Esophagus (tissue), 2 donors: ENCODE measurements at regions not wholly inside any gene's neighbourhood (a gene's known extent, or its start where the extent isn't known, plus 50 kb on each side); places are given as distances from the start of the nearest gene placed in this dataset.

ENCODE experiments used
- H3K27ac ChIP-seq, 2 donors: one replicate each; pipeline ENCODE4 v1.5.1; 2013; ENCODE audit warnings: low read depth in 2 of 2, mild to moderate bottlenecking in 2 of 2, inconsistent platforms in 1 of 2, low read length in 1 of 2, moderate library complexity in 1 of 2
- H3K27me3 ChIP-seq, 2 donors: one replicate each; pipeline ENCODE4 v1.6.1; 2013; ENCODE audit warnings: low read length in 2 of 2, control low read depth in 1 of 2, mild to moderate bottlenecking in 1 of 2; ENCODE audit not compliant: insufficient read depth in 2 of 2, control insufficient read depth in 1 of 2
- H3K36me3 ChIP-seq, 2 donors: one replicate each; pipeline ENCODE4 v1.6.1; 2013; ENCODE audit warnings: low read length in 1 of 2; ENCODE audit not compliant: control insufficient read depth in 2 of 2, insufficient read depth in 2 of 2
- H3K4me1 ChIP-seq, 2 donors: one replicate each; pipeline ENCODE4 v1.6.1; 2013; ENCODE audit warnings: low read length in 1 of 2; ENCODE audit not compliant: control insufficient read depth in 2 of 2, insufficient read depth in 2 of 2
- H3K4me3 ChIP-seq, 2 donors: one replicate each; pipeline ENCODE4 v1.5.1; 2013; ENCODE audit warnings: low read length in 2 of 2, mild to moderate bottlenecking in 2 of 2, low read depth in 1 of 2, moderate library complexity in 1 of 2
- H3K9me3 ChIP-seq, 2 donors: one replicate each; pipeline ENCODE4 v1.6.1; 2013; ENCODE audit warnings: mild to moderate bottlenecking in 2 of 2, low read depth in 1 of 2, low read length in 1 of 2, moderate library complexity in 1 of 2; ENCODE audit not compliant: control insufficient read depth in 2 of 2, insufficient read depth in 1 of 2
- WGBS, 2 donors: extraction: QIAGEN DNeasy Blood & Tissue Kit; methylation state at CpG; one replicate each; pipeline ENCODE4 v1.1.7; 2013; 5-methylcytosine and 5-hydroxymethylcytosine counted together
- donor health status: healthy with polysubstance abuse.
- donor health status: Bipolar disorder and iron deficiency.

DNA sequence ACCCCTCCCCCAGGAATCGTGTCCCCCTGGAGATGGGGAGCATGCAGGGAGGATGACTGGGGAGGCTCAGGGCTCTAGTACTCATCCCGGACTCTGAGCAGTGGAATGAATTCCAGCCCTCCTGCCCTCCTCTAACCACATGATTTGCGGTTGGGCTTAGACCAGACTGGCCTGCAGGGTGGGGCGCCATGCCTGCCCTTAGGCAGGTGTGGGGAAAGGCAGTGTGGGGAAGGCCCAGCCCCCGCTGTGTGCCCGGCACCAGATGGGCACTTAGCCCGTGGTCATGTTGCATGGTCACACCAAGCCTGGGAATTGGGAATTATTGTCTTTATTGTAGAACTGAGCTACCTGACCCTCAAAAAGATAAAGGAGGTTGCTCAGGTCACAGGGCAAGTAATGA lies 283.8 kb downstream of the TLE3 start:
- 84 to 88% methylated on average over 7 of the region's 7 CpGs for WGBS, 2 donors
- Histone ChIP-seq H3K27me3 (no peaks in the 10 kb centered on the region), H3K9me3 (no peaks in the 10 kb centered on the region)

DNA sequence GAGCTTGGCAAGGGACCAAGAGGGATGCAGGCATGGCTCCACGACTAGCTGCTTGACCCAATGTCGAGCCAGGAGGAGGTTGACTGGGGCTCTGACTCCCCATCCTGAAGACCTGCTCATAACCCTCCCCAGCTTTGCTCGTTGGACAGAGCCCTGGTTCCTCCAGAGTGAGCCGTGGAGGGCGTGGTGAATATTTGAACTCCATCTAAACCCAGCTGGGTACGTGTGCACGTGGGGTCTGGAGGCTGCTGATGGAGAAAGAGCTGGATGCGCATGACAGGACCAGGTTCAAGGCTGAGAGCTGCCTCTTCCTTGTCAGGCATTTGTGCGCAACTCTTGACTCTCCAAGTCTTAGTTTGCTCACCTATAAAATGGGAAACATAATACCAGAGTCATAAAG lies 282.8 kb downstream of the TLE3 start:
- Histone ChIP-seq H3K27me3 (no peaks in the 10 kb centered on the region), H3K36me3 (no peaks in the 10 kb centered on the region), H3K9me3 (no peaks in the 10 kb centered on the region), H3K4me1 (peaks cover 2% of the 10 kb centered on the region in 2 donors), H3K4me3 (no peak overlapping the region), H3K27ac (no peak overlapping the region)
- 88 to 89% methylated on average over 9 of the region's 9 CpGs for WGBS, 2 donors

More for the DNA sequence above, 283.8 kb downstream of the TLE3 start:
- H3K4me3 ChIP-seq = no peak overlapping the region
- peaks cover 2% of the 10 kb centered on the region in 2 donors for H3K4me1 ChIP-seq
- no peaks in the 10 kb centered on the region for H3K36me3 ChIP-seq
- H3K27ac ChIP-seq = no peak overlapping the region

DNA sequence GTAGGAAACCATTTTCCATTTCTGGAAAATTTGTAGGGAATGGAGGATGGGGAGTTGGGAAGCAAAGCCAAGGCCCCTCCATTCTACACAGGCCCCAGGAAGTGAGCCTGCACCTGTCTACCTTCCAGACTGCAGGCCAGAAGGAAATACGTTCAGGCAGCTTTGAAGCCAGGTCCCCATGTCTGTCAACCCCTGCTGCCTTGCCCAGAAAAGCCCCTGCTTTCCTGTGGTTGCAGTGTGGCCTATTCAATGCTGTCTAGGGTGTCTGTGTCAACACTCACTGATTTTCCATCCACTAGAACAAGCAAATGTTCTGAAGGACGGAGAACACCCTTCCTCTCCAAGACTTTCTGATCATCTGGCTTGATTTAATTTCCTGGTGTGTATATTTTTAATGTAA lies 281.9 kb downstream of the TLE3 start:
- H3K9me3 ChIP-seq = no peaks in the 10 kb centered on the region
- no peaks in the 10 kb centered on the region for H3K36me3 ChIP-seq
- H3K27me3 ChIP-seq = no peaks in the 10 kb centered on the region
- H3K4me1 ChIP-seq = peaks cover 2% of the 10 kb centered on the region in 2 donors
- H3K4me3 ChIP-seq = no peak overlapping the region
- H3K27ac ChIP-seq = no peak overlapping the region
- WGBS, 2 donors = 85 to 88% methylated on average over 2 of the region's 2 CpGs

DNA sequence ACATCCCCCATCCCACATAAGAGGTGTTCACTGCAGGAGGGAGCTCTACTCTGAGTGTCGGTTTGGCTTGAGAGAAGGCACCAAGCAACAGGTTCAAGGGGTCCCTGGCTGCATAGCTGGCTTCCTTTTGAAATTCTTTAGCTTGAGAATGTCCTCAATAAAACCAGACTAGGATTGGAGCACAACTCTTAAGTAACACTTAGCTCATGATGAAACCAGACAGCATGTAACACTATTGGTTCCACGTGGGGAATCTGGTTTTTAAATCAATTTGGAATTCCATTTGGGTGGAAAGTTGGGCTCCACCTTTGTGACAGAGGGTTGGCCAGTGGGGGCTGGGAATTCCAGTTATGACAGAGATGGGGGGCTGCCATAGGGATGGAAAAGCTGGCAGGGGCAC lies 281.2 kb downstream of the TLE3 start:
- Histone ChIP-seq H3K27me3 (no peaks in the 10 kb centered on the region), H3K4me1 (peaks cover 2% of the 10 kb centered on the region in 2 donors), H3K4me3 (no peak overlapping the region), H3K9me3 (no peaks in the 10 kb centered on the region), H3K36me3 (no peaks in the 10 kb centered on the region), H3K27ac (no peak overlapping the region)
- WGBS, 2 donors = 77 to 86% methylated on average over 2 of the region's 2 CpGs

DNA sequence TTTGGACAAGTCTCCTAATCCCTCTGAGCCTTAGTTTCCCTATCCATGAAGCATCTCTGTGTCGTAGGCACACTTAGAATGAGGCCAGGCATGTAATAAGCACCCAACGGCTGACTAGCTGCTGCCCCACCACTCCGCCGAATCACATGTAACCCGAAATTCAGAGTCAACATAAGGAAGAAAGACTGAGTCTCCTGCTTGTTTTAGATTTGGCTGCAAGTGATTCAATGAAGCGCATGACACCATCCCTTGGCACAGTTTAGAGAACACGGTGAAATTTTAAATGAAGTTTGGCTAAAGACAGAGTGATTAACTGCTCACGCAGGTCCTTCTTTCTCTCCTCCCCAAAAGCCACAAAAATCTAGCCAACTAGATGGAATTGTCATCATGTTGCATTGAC lies 279.2 kb downstream of the TLE3 start:
- 82 to 85% methylated on average over 8 of the region's 8 CpGs for WGBS, 2 donors
- Histone ChIP-seq H3K4me3 (no peak overlapping the region), H3K9me3 (no peaks in the 10 kb centered on the region), H3K4me1 (peaks cover 2% of the 10 kb centered on the region in 2 donors), H3K27ac (no peak overlapping the region), H3K36me3 (no peaks in the 10 kb centered on the region), H3K27me3 (no peaks in the 10 kb centered on the region)

DNA sequence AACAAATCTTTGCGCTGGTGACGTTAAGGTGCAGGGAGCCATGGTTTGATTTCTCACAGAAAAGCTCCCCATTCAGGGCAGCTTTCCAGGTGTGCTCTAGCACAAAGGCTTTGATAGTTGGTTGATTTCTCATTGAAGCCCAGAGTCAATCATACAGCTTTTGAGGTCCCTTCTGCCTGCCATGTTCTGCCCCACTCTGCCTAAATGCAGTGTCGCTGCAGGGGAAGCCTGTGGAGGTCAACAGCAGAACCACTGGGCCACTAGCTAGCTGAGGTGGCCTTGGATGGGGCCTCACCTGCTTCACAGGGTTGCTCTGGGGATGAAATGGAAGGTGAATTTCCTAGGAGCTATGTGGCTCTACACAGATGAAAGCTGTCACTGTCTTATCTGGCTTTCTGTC lies 278.3 kb downstream of the TLE3 start:
- Histone ChIP-seq H3K36me3 (no peaks in the 10 kb centered on the region), H3K9me3 (no peaks in the 10 kb centered on the region), H3K4me3 (no peak overlapping the region), H3K27ac (no peak overlapping the region), H3K27me3 (no peaks in the 10 kb centered on the region), H3K4me1 (peaks cover 0 to 2% of the 10 kb centered on the region in 2 donors)
- WGBS, 2 donors = 86 to 95% methylated on average over 3 of the region's 3 CpGs

DNA sequence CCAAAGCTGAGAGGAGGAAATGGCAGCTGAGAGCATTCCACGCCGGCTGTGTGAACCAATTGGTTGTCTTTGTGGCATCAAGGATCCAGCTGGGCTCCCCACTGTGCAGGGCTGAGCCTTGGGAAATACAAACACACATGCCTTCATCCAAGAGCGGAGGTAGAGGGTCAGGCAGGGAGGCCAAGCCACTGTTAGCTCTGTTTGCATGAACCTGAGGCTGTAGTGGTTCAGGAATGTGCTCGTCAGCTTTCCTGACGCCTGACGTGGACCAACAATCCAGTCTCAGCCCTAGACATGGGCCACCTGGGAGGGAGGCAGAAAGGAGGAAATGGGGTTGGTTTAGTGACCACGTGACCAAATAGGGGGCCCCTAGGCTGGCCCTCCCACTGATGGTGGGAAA lies 276.9 kb downstream of the TLE3 start:
- 74 to 75% methylated on average over 7 of the region's 7 CpGs for WGBS, 2 donors
- no peaks in the 10 kb centered on the region for H3K4me1 ChIP-seq
- no peak overlapping the region for H3K4me3 ChIP-seq
- H3K36me3 ChIP-seq = no peaks in the 10 kb centered on the region
- H3K27me3 ChIP-seq = no peaks in the 10 kb centered on the region
- no peaks in the 10 kb centered on the region for H3K9me3 ChIP-seq
- H3K27ac ChIP-seq = no peak overlapping the region

- Histone ChIP-seq H3K27me3 (no peaks in the 10 kb centered on the region), H3K9me3 (no peaks in the 10 kb centered on the region), H3K27ac (no peak overlapping the region), H3K4me3 (no peak overlapping the region), H3K4me1 (no peaks in the 10 kb centered on the region), H3K36me3 (no peaks in the 10 kb centered on the region)
- 65 to 71% methylated on average over 8 of the region's 8 CpGs for WGBS, 2 donors
Measured at GRCh38 chr15:69823223-69823907, 274.4 kb downstream of the TLE3 start.

GRCh38 chr15:69824075-69824876 lies 273.4 kb downstream of the TLE3 start:
- Histone ChIP-seq H3K36me3 (no peaks in the 10 kb centered on the region), H3K27ac (no peak overlapping the region), H3K27me3 (no peaks in the 10 kb centered on the region), H3K4me1 (no peaks in the 10 kb centered on the region), H3K4me3 (no peak overlapping the region), H3K9me3 (no peaks in the 10 kb centered on the region)
- WGBS, 2 donors = 82 to 84% methylated on average over 9 of the region's 9 CpGs
